Activated T-cell treated with anti-CD3 and anti-CD28 coated beads for 48 hours (primary cell): ENCODE measurements at regions not wholly inside any gene's neighbourhood (a gene's known extent, or its start where the extent isn't known, plus 50 kb on each side); places are given as distances from the start of the nearest gene placed in this dataset.
"Not testable (repeated sequence)": the region's sequence is repeated elsewhere in the genome, so short reads cannot be mapped to it uniquely, and the experiment has no call there.

Experiments used
- DNase-seq: peaks from one replicate; pipeline ENCODE4 v3.0.0-alpha.2; 2020; ENCODE audit warnings: low read depth

- no peak for DNase-seq
Observed at GRCh38 chr3:5994651-5995050, 807.1 kb downstream of the EDEM1 start.

GRCh38 chr3:6018456-6018855 is 830.9 kb downstream of the EDEM1 start:
- DNase-seq = no peak

GRCh38 chr3:6022621-6023020 is 835.1 kb downstream of the EDEM1 start:
- DNase-seq = no peak

GRCh38 chr3:6025032-6025431 is 835.9 kb upstream of the GRM7 start:
- DNase-seq = no peak

- DNase-seq = not testable (repeated sequence)
Observed at GRCh38 chr3:6030648-6031047, 830.3 kb upstream of the GRM7 start.

- DNase-seq = no peak
Observed at GRCh38 chr3:6035626-6036025, 825.3 kb upstream of the GRM7 start.

- no peak for DNase-seq
Observed at GRCh38 chr3:6039971-6040370, 820.9 kb upstream of the GRM7 start.

- no peak for DNase-seq
Observed at GRCh38 chr3:6041894-6042293, 819.0 kb upstream of the GRM7 start.

GRCh38 chr3:6047016-6047415 is 813.9 kb upstream of the GRM7 start:
- DNase-seq = no peak

GRCh38 chr3:6060251-6060650 is 800.7 kb upstream of the GRM7 start:
- no peak for DNase-seq

GRCh38 chr3:6062261-6063187 is 798.4 kb upstream of the GRM7 start:
- DNase-seq = no peak

GRCh38 chr3:6066397-6066796 is 794.5 kb upstream of the GRM7 start:
- no peak for DNase-seq

GRCh38 chr3:6066868-6067578 is 793.9 kb upstream of the GRM7 start:
- DNase-seq = not testable (repeated sequence)

- no peak for DNase-seq
Observed at GRCh38 chr3:6074952-6075351, 786.0 kb upstream of the GRM7 start.

GRCh38 chr3:6078436-6078835 is 782.5 kb upstream of the GRM7 start:
- no peak for DNase-seq

- no peak for DNase-seq
Observed at GRCh38 chr3:6079011-6079410, 781.9 kb upstream of the GRM7 start.

GRCh38 chr3:6079561-6080179 is 781.2 kb upstream of the GRM7 start:
- no peak for DNase-seq

GRCh38 chr3:6088433-6088832 is 772.5 kb upstream of the GRM7 start:
- no peak for DNase-seq

GRCh38 chr3:6089780-6090179 is 771.1 kb upstream of the GRM7 start:
- DNase-seq = no peak

GRCh38 chr3:6091262-6091661 is 769.7 kb upstream of the GRM7 start:
- no peak for DNase-seq

- DNase-seq = no peak
Observed at GRCh38 chr3:6095006-6095405, 765.9 kb upstream of the GRM7 start.

GRCh38 chr3:6097021-6097420 is 763.9 kb upstream of the GRM7 start:
- no peak for DNase-seq

GRCh38 chr3:6097556-6097955 is 763.4 kb upstream of the GRM7 start:
- DNase-seq = no peak
